Stimulated activated CD4-positive, alpha-beta T cell treated with anti-CD3 and anti-CD28 coated beads, Interleukin-4, amount 100 ng/mL, for 48 hours (primary cell): ENCODE measurements at regions not wholly inside any gene's neighbourhood (a gene's known extent, or its start where the extent isn't known, plus 50 kb on each side); places are given as distances from the start of the nearest gene placed in this dataset.
A peak's percentile ranks its signal among the peaks of the same experiment; 100 is the strongest.
"Not testable (repeated sequence)": the region's sequence is repeated elsewhere in the genome, so short reads cannot be mapped to it uniquely, and the experiment has no call there.

Experiments
- DNase-seq, 2 donors: peaks; one replicate each; pipeline ENCODE4 v3.0.0-alpha.2; 2020; ENCODE audit warnings: low read depth in 2 of 2

- DNase-seq: no peak
Measured at GRCh38 chr22:48921411-48921903, 906.2 kb downstream of the BRD1 start.

- DNase-seq: no peak
Measured at GRCh38 chr22:48920776-48921241, 906.9 kb downstream of the BRD1 start.

GRCh38 chr22:48919851-48920589 is 907.7 kb downstream of the BRD1 start:
- no peak for DNase-seq

- no peak for DNase-seq
Measured at GRCh38 chr22:48919187-48919590, 908.5 kb downstream of the BRD1 start.

GRCh38 chr22:48918585-48919186 is 909.0 kb downstream of the BRD1 start:
- DNase-seq: no peak

GRCh38 chr22:48912356-48913066 is 915.2 kb downstream of the BRD1 start:
- DNase-seq: not testable (repeated sequence)

- DNase-seq: peak in 1 of 2 donors; percentile 11
Measured at GRCh38 chr22:48911647-48912046, 916.0 kb downstream of the BRD1 start.

GRCh38 chr22:48911067-48911466 is 916.6 kb downstream of the BRD1 start:
- not testable (repeated sequence) for DNase-seq

GRCh38 chr22:48908547-48908946 is 919.1 kb downstream of the BRD1 start:
- no peak for DNase-seq

- DNase-seq: no peak
Measured at GRCh38 chr22:48907591-48907990, 920.1 kb downstream of the BRD1 start.

GRCh38 chr22:48906216-48906835 is 921.3 kb downstream of the BRD1 start:
- DNase-seq: no peak

- DNase-seq: no peak
Measured at GRCh38 chr22:48905206-48905975, 922.3 kb downstream of the BRD1 start.

GRCh38 chr22:48902983-48903650 is 924.6 kb downstream of the BRD1 start:
- DNase-seq: no peak

- DNase-seq: no peak
Measured at GRCh38 chr22:48902001-48902869, 925.4 kb downstream of the BRD1 start.

- DNase-seq: no peak
Measured at GRCh38 chr22:48901324-48901723, 926.3 kb downstream of the BRD1 start.

GRCh38 chr22:48900626-48901025 is 927.0 kb downstream of the BRD1 start:
- no peak for DNase-seq

GRCh38 chr22:48900327-48900597 is 927.4 kb downstream of the BRD1 start:
- no peak for DNase-seq

GRCh38 chr22:48899523-48900326 is 927.9 kb downstream of the BRD1 start:
- DNase-seq: no peak
